Stimulated activated CD4-positive, alpha-beta T cell treated with anti-CD3 and anti-CD28 coated beads, TNF-alpha, amount 100 ng/mL, for 1 hour (primary cell): ENCODE measurements at regions not wholly inside any gene's neighbourhood (a gene's known extent, or its start where the extent isn't known, plus 50 kb on each side); places are given as distances from the start of the nearest gene placed in this dataset.

Experiments
- DNase-seq, 3 donors: peaks; one replicate each; pipeline ENCODE4 v3.0.0-alpha.2; 2020; ENCODE audit warnings: low read depth in 3 of 3, low spot score in 1 of 3

DNA sequence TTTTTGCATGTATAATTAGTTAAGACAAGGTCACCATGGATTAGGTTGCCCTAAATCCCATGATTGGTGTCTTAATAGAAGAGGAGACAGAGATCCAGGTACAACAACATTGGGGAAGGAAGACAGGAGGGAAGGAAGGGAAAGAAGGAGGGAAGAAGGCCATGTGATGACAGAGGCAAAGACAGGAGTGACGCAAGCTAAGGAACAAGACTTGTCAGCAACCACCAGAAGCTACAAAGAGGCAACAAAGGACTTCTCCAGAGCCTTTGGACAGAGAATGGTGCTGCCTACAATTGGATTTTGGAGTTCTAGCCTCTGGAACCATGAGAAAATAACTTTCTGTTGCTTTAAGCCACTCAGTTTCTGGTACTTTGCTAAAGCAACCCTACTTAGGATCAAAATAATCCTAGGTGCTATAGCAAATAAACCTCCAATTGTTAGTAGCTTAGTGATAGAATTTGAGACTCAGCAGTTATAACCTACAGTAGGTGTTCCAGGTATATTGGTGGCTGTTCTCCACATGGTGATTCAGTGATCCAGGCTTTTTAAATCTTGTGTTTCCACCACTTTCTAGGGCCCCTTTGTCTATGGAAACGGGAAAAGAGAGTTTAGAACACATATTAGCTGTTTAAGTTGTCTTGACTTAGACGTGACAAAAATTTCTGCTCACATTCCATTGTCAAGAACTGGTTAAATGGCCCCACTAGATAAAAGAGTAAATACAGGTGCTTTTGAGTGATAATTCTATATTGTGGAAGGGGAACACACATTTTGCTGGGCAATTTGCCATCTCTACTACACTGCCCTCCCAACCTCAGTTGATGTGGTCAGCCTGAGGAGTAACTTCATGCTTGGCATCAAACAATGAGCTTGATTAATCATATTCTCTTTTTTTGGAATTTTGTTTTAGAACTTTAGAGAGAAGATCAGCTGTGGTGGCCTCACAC lies 70.5 kb upstream of the SP4 start:
- no peak for DNase-seq

DNA sequence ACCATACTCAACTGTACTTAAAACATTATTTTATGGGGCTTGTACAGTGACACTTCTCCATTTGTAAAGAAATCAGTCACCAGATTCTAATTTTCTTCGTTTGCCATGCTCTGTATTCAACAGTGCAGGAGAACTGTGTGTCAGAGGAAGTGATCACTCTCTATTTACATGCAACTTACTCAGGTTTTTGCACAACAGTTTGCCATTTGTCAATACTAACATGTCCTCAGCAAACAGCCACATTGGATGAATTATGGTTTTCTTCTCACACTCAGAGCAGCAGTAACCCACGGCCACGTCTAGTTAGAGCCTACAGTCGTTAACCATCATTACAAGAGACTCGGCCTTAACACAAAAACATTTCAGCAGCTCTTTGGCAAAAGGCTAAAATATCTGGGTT lies 69.2 kb upstream of the SP4 start:
- DNase-seq = no peak

DNA sequence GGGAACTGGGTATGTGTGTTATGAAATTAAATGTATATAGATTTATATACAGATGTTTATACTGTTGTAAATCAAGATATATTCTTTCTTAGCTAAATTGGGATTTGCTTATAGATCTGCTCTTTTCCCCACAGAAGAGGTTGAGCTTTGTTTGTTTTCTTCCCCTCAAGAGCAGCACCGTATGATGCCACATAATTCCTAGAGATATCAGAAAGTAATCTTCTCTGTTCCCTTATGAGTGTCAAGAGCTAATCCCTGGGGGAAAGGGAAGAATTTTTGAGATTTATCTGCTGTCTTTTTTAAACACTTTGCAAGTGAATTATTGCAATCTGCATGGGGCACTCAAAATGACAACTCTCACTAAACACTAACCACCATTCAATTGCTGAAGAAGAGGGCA lies 68.7 kb upstream of the SP4 start:
- DNase-seq = no peak

DNA sequence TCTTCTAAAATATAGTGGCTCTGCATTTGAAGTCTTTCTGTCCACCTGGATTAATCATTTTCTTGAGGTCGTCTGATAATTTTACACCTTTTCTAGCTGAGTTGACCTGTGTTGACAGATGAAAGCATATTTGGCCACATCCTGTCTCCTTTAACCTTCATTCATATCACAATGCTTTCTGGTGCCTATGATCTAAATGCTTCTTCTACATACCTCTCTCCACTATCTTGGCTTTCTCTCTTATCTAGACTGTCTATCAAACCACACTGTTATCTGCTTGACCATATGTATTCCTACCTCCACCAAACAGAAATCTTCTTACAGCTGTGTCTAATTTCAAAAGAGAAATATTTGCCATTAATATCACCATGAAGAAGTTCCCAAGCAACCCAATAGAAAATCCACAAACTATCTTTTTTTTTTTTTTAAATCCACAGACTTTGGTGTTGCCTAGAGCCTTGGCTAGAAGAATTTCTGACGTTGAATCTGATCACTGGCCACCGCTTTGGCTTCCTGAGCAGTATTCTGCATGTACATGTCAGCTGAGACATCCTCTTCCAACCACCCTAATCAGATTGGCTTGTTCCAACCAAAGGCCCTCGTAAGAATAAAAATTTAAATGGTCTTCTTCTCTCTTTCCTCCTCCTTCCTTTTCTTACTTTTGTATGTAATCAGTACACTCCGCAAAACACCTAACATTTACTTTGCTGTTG lies 66.3 kb upstream of the SP4 start:
- DNase-seq = no peak

DNA sequence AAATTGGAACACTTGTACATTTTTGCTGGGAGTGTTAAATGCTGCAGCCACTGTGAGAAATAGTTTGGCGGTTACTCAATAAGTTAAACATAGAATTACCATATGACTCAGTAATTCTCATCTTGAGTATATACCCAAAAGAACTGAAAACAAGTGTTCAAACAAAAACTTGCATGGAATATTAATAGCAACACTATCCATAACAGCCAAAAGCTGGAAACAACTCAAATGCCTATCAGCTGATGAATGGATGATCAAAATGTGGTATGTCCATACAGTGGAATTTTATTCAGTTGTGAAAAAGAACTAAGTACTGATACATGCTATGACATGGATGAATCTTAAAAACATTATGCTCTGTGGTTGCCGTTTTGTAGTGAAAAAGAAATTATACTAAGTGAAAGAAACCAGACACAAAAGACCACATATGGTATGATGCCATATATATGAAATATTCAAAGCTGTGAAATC lies 63.0 kb upstream of the SP4 start:
- no peak for DNase-seq

DNA sequence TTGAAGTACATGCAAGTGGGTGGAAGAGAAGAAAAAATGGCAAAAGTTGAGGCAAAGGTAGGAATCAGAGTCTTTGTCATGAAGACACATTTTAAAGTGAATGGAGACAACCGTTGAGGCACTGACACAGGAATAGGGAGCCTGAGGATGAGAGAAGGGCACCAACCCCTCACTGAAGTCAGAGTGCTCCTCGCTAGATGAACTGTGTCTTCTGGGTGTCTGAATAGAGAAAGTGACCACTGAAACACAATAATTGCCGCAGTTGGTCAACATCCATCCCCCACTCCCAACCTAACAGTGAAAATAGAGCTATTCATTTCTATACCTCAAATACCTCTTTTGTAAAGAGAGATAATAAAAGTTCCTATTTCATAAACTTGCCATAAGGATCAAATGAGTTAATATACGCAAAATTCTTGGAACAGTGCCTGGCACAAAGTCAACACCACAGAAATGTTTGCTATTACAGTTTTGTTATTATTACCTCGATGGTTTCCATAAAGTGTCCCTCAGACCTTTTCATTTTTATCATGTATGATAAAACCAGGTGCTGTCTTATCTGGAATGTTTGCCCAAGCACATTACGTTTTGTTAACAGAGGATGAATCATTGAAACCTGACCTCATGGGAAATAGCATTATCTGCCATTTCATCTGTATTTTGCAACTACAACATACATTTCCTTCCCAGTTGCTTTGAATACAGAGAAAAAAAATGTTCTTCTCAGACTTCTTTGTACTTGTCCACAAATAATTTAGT lies 61.8 kb upstream of the SP4 start:
- no peak for DNase-seq

DNA sequence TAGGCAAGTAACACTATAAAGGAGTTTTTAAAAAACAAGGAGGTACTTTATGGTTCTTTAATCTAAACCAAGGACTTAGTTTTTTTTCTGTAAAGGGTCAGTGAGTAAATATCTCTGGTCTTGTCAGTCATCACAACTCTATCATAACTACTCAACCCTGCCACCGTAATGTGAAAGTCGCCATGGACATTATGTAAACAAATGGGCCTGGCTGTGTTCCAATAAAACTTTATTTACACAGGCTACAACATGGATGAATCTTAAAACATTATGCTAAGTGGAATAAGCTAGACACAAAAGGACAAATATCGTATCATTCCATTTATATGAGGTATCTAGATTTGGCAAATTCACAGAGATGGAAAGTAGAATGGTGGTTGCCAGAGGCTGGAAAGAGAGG lies 60.8 kb upstream of the SP4 start:
- no peak for DNase-seq

DNA sequence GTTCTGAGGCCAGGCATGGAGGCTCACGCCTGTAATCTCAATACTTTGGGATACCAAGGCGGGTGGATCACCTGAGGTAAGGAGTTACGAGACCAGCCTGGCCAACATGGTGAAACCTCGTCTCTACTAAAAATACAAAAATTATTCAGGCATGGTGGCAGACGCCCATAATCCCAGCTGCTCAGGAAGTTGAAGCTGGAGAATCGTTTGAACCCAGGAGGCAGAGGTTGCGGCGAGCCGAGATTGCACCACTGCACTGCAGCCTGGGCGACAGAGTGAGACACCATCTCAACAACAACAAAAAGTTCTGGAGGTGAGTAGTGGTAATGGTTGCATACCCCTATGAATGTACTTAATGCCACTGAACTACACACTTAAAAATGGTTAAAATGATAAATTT lies 60.3 kb upstream of the SP4 start:
- no peak for DNase-seq

DNA sequence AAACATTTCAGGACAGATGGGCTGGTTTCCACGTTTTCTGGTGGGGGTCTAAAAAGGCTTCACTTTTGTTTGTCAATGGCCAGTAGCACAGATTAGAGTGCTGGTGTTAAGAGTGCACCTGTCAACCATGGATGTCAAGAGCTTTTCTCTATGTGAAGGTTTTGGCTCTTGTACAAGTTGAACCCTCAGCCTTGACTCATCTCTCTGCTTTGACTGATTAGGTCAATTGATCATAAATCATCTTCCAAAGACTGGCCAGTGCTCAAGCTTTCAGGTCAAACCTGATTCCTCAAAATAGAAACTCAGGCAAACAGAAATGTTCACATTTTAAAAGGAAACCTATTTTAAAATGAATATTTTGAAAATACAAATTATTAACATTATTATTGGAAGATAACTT lies 59.6 kb upstream of the SP4 start:
- no peak for DNase-seq

DNA sequence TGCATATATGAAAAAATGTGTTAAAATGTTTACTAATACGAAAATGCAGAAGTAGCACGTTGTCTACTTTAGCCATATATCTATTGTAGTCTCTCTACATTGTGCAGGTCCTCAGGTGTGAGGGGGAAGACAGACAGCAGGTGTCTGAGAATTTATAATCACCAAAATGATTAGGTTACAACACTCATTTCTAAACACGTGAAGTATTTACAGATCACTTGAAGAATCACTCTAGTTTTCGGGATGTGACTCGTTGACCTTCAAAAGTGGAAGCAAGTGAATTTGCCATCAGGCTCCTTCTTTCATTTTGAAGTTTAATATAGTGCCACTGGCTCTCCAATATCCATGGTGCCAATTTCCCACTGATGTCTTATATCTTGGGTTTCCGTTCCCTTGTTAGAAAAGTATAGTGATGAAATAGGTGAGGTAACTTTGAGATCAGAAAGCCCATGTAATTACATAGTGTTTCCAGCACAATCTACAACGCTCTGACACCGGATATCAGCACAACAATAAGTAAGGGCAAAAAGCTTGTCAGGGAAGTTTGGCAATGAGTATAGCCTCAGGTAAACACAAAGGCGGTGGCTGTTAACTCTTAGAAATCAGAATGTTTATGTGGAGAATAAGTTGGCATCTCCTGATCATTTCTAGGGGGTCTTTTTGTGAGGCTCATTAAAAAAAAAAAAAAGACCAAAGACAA lies 57.5 kb upstream of the SP4 start:
- DNase-seq = no peak

DNA sequence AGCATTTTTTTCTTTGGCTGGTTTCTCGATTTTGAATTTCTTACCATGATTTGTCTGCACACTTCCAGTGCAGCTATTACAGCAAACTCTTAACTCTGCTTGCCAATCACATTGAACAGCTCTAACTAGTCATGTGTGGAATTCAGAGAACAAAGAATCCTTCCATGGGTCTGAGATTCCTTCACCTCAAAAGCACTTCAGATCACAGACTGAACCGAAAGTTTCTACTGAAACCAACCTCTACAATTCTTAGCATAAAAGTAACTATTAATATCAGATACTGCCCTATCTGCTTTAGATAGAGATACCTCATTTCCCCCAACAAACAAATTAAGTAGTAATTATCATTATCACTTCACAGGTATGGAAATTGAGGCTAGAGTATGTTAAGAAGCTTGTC lies 56.5 kb upstream of the SP4 start:
- DNase-seq = no peak

DNA sequence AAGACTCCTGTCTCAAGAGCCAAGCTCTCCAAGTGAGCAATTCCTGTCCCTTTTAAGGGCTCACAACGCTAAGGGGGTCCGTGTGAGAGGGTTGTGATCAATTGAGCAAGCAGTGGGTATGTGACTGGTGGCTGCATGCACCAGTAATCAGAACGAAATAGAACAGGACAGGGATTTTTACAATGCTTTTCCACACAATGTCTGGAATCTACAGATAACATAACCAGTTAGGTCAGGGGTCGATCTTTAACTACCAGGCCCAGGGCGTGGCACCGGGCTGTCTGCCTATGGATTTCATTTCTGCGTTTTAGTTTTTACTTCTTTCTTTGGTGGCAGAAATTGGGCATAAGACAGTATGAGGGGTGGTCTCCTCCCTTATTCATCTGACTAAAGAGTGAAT lies 54.9 kb upstream of the SP4 start:
- no peak for DNase-seq

DNA sequence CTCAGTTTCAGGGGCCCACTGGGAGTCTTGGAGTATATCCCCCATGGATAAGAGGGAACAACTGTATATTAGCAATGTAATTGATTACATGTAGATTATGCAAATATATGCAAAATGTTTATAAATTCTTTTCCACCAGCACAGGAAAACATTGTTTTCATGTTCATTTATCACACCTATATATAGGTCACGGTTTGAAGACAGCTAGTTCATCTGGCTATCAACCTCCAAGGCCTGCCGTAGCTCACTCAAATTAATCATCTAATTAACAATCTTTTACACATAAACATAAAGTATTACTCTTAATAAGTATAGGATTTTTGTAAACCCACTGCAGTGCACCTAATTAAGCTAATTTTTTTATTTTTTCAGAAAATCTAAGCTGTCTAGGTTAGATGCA lies 53.7 kb upstream of the SP4 start:
- no peak for DNase-seq

DNA sequence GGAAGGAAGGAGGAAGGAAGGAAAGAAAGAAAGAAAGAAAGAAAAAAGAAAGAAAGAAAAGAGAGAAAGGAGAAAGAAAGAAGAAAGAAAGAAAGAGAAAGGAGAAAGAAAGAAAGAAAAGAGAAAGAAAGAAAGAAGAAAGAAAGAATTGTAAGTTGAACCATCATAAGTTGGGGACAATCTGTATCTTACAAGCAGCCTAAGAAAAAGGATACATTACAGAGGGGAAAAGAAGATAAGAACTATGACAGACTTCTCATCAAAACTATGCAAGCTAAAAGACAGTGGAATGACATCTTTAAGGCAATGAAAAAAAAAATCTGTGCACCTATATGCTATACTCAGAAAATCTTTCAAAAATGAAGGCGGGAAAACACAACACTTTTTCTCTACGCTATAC lies 50.3 kb upstream of the SP4 start:
- no peak for DNase-seq
